GM19238 (cell line): ENCODE measurements at regions not wholly inside any gene's neighbourhood (a gene's known extent, or its start where the extent isn't known, plus 50 kb on each side); places are given as distances from the start of the nearest gene placed in this dataset.

Experiments
- DNase-seq: peaks from one replicate; pipeline ENCODE4 v3.0.0; 2011; ENCODE audit warnings: low spot score; ENCODE audit not compliant: insufficient read length

DNA sequence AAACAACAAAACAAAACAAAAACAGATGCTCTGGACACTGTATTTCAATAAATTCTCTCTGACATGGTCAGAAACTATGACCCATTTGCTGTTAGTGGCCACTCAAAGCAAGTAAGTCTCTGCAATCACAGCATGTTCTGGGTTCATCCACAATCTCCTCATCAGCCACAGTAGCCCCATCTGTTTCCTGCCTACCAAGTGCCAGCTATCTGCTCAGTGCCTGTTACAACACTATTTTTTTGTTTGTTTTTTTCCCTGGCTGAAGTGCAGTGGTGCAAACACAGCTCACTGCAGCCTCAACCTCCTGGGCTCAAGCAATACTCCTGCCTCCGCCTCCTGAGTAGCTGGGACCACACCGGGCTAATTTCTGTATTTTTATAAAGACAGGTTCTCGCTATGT, 137.9 kb downstream of the SOX9 start:
- no peak for DNase-seq

DNA sequence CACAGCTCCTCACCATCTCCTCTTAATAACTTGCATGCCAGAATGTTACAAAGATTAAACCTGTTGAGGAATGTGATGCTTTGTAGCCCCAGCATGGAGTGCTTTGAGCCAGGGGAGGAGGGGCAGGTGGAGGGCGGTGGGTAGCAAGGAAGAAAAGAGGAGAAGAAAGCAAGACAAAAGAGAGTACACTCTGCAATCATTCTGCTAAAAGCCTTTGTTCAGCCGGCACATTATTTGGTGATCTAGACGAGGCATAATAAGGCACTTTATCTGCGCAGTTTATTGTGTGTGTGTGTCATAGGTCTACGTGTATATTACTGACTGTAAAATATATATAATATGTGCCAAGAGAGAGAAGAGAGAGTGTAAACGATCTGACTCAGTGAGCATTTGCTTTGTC, 139.1 kb downstream of the SOX9 start:
- no peak for DNase-seq

DNA sequence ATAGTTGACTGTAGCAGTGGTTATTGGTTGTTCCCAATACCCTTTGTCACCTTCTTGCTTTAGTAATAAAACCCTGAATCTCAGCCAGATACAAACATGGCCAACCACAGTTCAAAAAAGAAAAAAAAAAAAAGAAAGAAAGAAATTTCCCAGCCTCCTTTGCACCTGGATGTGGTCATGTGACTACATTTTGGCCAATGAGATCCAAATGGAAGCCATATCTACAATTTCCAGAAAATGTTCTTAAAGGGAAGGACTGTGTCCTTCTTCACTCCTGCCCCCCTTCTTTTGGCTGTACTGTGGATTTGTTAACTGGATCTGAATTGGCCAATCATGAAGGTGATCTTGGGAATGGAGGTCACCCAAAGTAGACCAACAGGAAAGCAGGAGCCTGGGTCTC, 141.9 kb downstream of the SOX9 start:
- DNase-seq = no peak

DNA sequence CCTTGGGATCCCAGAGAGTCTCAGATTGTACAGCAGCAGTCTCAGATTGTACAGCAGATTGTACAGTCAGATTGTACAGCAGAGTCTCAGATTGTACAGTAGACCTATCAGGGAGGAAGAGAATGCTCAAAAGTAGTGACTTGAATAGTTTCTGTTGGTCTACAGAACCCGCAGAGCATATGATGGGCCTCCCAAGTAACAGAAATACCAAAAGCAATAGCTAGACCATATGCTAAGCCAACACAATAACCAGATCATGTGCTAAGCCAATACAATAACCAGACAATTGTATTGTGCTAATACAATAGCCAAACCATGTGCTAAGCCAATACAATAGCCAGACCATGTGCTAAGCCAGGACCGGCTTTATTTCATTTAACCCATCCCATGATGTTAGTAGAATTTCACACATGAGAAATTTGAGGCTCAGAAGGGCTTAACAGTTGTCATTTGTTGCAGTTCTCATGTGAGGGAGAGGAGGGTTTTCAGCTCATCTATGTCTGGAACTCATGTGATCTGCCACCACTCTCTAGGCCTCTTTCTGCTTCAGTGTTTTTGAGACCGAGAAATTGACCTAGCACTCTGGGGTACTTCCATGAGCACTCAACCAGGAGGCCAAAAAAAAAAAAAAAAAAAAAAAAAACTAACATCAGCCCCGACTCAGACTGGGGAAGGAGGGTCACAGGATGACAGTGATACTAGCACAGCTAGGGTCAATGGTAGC, 144.0 kb downstream of the SOX9 start:
- DNase-seq = peak; percentile 7

DNA sequence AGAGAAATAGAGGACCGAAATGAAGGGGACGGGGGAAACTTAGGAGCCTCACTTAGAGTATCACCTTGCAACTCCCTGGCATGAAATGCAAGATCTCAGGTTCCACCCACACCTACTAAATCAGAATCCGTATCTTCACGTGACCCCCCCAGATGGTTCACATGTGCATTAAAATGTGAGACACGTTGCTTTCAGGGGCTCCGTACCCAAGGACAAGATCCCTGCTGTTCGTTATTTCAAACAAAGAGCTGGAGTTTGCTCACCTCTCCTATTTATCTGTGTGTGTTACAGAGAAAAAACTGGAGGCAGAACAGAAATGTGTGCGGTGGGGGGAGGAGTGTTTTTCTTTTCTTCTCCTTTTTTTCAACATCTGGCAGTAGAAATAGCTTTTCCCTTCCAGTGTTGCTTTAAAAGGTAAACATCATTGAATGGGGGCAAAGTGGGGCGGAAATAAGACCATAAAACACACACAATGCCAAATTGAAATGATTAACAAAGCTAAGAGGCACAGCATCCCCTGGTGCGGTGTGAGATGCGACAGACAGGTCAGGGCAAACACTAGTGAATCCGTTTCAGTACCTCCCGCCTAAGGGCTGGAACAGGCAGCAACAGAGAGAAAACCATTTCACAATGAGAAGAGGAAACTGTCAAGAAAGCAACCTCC, 145.4 kb downstream of the SOX9 start:
- no peak for DNase-seq

DNA sequence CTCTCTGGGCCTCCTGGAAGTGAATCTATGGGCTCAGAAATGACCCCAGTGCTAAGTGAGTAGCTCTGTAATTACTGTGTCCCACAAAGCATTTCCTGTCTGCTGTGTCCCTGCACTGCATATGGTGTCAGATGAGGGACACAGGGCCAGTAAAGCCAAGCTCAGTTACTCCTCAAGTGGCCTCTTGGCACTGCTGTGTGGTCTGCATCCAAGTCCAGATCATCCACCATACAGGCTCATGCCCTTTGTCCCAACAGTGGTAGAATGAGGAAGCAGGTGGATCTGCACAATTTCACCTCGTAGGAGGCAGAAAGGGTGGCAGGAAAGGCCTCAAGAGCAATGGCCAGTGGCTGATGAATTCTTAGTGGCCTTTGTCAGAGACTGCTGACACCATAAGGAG, 146.8 kb downstream of the SOX9 start:
- DNase-seq = no peak

DNA sequence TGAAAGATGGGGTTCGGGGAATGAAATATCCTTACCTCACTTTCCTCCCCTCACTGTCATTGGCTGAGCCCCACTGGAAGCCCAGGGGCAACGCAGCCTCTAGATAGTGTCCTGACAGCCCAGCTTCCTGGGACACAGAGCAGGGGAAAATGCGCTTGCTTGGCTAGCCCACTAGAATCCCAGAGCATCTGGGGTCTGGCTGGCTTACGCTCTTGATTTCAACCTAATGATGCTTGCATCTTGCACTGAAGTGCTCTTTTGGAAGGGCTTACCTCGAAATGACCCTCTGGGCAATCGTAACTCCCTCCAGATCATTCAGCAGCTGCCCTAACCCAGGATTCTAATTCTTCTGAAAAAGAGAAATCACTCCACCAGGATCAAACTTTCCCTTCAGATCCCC, 147.6 kb downstream of the SOX9 start:
- DNase-seq = no peak

DNA sequence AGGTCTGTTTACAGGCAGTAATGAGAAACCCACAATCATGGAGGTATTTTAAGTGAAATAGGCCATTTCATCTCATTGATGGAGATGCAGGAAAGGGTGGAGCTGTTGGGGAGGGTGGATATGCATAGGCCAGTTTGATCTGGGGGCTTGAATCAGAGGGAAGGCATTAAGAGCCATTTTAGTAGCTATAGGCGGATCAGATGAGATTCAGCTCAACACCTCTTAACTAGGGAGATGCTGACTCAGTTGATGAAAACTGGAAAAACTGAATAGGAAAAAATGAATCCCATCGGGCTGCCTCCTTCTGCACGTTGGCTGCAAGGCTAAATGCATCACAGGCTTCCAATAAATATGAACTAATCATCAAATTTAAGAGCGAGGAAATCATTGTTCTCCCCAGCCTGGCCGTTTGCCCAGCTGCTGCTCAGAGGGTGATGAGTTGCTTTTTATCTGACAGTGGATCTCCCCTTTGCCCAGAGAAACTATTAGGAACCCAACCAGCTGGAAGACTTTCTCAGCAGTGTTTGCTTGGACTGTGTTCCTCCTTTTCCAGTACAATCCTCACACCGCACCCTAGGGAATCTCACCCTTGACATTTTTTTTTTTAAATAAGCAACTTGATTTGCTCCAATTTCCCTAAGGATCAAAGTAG, 149.6 kb downstream of the SOX9 start:
- no peak for DNase-seq

DNA sequence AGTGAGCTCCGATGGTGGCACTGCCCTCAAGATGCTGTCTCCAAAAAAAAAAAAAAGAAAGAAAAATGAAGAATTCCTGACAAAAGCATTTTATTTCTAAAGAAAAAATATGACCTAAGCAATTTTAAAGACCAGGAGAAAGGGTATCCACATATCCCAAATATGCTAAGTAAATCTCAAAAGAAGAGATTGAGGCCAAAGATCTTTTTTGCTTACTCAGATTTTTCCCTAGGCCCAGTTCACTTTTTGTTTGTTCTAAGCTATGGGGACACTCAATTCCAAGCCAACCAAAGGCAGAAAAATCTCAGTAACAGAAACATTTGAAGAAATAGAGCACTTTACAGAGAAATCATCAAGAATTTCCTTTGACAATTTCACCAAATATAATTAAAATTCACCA, 150.8 kb downstream of the SOX9 start:
- DNase-seq = no peak

DNA sequence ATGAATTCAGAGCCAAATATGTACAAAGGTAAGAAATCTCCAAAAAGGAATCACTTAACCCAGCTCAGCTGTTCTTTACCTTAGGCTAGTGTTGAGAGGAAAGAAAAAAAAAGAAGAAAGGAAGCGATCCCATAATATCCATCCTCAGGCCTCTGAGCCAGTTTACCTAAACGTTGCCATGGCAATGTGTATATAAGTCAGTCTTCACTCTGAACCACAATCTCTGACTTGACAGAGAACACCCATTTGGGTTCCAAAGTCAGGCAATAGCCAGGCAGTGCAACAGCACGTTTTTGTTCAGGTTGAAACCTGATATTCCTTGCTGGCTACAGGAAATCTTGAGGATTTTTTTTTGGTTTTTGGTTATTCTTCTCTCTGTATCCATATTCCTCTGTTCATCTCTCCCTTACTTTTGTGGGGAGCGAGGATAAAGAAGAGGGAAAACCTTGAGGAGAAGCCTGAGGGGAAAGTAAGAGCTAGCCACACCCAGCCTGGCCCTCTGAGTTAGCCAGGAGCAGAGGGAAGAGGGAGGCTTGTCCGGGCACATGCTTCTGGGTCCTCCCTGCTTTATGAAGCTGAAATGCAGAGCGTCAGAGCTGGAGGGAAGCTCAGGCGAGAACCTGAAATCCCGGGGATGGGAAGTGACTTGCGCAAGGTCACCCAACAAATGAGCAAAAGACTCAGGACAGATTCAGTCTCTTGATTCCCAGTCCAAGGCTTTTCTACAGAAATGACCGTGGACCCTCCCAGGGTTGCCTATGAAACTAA, 152.7 kb downstream of the SOX9 start:
- no peak for DNase-seq

DNA sequence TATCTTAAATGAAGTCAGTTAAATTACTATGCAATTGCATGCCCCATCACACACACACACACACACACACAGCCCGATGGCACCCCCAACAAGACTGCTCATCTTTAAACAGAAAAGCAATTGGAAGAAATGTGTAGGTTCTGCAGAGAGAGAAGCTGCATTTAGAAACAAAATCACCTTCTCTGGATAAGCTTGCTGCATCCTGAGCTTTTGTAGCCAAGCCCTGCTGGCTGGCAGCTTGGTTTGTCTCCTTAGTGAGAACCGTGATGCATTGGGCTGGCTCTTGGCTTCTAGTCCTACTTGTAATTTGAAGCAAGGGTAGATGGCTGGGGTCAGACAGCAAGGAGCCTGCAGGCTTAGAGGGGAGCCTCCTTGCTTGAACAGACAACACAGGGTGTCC, 153.8 kb downstream of the SOX9 start:
- DNase-seq = no peak

DNA sequence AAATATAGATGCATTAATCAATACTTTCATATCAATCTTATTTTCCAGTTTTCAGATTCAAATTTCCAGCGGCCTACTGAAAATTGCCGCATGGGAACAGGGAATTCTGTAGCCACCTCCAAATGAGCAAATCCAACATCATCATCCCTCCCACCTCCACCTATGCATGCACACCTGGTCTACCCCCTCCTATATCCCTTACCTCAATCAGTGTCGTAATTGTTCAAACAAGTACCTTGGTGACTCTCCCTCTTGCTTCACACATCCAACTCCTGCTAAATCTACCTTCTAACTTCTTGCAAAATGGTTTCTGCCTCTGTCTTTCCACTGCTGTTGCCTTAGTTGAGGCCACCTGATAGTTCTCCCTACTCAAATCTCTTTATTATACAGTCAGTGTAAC, 160.1 kb downstream of the SOX9 start:
- no peak for DNase-seq

DNA sequence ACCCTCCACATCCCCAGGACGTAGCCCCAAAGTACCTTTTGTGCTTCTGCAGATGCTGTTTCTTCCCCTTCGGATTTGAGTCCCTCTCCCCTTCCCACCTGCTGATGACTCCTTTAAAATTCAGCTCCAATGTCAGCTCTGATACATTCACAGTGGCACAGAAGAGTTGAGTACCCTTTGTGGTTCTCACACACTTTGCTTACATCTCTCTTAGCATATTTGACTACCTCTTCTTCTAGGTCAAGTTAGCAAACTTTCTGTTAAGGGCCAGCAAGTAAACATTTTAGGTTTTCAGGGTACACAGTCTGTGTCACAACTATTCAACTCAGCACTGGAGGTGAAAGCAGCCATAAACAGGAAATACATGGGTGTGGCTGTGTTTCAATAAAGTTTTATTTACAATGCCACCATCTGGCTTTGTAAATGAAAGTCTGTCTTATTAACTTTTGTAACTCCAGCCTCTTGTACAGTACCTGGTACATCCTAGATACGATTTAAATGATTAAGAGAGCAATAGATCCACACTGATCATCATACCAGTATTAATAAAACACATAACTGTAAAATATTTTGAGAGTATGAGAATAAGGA, 161.7 kb downstream of the SOX9 start:
- no peak for DNase-seq

DNA sequence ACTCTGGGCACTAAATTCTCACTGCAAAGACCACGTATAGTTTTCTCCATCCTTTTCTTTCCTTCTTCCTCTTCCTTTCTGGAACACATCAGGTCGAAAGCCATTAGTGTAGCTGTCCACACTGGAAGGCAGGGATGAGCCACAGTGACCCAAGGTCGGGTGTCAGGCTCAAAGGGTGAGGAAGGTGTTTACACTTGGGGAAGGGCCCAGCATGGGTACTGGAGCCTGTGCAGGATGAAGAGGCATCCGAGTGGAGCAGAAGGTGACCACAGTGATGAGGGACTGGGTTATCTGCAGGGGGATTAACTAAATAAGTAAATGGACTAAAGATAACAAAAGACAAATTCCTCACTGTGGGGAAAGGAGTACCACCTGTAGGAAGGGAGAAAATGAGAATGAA, 164.0 kb downstream of the SOX9 start:
- DNase-seq = no peak

DNA sequence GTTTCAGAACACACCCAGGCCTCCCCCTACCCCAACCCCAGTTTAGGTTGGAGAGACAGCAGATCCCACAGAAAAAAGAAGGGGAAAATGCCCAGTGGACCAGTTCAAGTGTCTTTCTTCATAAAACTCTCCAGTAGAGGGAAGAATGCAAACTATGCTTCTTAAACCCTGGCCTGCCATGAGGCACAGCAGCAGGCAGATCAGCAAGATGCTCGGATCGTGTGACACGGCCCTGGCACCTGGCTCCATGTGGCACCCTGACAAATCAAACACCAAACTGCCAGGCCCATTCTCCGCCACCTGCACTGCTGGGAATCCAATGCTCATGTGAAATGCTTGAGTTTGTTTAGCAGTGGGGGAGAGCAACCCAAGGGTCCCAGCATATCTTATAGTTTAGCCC, 166.8 kb downstream of the SOX9 start:
- no peak for DNase-seq

DNA sequence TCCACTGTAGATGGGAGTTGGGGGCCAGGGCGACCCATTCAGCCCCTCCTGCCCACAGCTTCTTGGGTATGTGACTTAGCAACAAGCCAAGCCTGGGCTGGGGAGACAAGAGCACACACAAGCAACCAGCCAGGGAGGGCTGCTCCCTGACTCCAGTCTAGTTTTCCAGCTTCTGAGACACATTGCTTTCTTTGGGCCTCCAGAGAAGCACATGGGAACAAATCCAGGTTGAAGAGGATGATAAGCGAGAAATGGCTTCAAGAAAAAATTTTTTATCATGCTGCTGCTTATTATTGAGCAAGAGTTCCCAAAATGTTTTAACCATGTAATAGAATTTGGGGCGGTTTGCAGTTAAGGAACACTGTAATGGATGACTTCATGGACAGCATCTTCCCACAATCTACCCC, 173.7 kb downstream of the SOX9 start:
- DNase-seq = no peak

DNA sequence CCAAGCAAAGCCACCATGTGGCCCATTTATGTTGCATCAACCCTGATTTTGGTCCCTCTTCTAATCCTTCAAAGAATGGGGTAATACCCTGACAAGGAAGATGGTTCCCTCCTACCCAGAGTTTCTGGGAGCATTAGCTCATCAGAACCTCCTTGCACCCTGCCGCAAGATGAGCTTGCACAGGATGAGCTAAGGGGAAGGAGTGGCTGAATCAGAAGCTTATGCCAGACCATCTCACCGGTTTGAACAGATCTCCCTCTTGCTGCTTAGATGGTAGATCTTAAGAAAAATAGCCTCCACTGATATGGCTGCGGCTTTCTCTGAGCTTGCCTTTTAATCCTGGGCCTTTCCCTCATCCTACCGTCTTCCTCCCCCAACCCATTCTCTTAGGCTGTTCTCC, 175.1 kb downstream of the SOX9 start:
- DNase-seq = no peak

DNA sequence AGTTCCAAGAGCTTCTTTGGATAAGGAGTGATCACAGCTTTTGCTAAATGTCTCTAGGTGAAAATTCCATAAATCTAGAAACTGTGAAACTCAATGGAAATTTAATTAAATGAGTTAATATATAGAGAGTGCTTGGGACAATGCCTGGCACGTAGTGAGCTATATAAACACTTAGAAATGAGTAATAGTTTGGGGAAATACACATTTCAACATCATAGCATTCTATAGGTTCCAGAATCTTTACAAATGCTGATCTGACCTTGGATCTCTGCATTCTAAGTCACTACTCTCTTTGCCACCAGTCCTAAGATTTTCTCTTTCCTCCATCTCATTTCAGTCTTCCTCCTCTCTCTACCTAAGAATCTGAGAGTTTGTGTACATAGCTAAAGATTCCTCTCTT, 175.6 kb downstream of the SOX9 start:
- DNase-seq = no peak

DNA sequence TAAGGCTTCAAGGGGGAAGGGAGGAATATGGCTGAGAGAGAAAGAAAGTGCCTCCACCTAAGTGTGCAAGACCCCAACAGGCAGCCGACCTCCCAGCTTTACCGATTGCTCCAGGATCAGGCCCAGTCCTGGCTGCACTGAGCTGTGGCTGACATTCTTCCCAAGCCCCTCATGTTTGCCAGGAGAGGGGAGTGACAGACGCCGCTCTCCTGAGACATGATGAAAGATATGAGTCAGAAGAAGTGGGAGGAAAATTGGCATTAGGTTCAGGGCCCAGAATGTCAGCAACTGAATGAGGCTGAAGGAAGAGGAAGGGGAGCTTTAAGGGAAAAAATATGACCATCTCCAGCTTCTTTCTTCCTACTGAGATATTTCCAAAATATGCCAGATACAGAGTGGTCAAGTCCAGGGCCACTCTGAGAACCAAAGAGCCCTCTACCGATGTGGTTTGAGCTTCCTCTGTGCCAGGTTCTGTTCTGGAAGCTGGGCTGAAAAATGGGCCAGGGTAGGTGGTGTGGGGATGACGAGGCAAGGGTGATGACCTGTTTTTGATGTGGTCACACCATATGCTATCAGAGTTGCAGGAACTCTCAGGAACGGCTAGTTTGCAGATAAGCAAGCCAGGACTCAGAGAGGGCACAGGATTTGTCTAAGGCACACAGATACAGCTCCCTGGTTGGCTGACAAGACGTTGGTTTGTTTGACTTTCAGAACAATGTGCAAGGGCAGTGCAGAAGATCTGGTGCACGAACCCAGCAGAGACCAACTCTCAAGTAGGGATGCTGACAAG, 176.7 kb downstream of the SOX9 start:
- DNase-seq = no peak

DNA sequence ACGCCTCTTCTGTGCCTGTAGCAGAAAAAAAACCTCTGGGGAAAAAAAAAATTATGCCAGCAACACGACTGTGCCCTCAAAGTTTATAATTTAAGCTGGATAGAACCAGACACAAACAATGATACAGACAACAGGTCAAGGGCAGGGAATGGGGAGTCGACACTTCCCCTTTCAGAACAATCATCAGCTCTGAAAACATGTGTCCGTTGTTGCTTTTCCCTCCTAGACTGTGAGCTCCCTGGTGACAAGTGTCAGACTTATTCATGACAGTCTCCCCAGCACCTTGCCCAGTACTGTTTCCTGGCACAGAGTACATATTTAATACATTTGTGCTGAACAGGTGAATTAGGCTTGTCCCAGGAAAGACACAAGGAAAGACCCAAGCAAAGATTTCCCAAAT, 178.3 kb downstream of the SOX9 start:
- DNase-seq = no peak

DNA sequence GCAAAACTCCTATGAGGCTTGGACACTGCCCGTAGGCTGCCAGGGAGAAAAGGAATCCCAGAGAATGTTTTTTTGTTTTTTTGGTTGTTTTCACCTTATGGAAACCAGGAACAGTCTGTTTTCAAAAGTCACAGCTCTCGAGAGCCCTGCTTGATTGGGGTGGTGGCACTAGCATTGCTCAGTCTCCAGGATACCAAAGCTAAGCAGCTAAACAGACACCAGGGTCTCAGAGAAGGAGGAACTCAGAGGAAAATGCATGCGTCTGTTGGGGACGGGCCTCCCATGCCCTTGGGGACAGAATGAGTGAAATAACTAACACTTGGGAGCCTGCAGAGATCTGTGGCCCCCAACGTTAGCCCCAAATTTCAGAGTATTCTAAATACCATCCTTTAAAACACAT, 178.8 kb downstream of the SOX9 start:
- DNase-seq = no peak
